GM19023 (cell line): ENCODE measurements at regions not wholly inside any gene's neighbourhood (a gene's known extent, or its start where the extent isn't known, plus 50 kb on each side); places are given as distances from the start of the nearest gene placed in this dataset.
"Not testable (repeated sequence)": the region's sequence is repeated elsewhere in the genome, so short reads cannot be mapped to it uniquely, and the experiment has no call there.

Experiments used
- ATAC-seq: cut with Tn5 transposase; IDR thresholded peaks from one replicate; pipeline ENCODE4 v1.9.1; 2021; ENCODE audit warnings: mild to moderate bottlenecking, moderate library complexity; ENCODE audit not compliant: unreplicated experiment

GRCh38 chr1:144516172-144516571 is 54.7 kb upstream of the NBPF15 start:
- not testable (repeated sequence) for ATAC-seq

- ATAC-seq = not testable (repeated sequence)
These were observed 55.4 kb upstream of the NBPF15 start for GRCh38 chr1:144516906-144517305.

GRCh38 chr1:144518439-144518838 is 57.0 kb upstream of the NBPF15 start:
- ATAC-seq = not testable (repeated sequence)

GRCh38 chr1:144519528-144520189 is 58.2 kb upstream of the NBPF15 start:
- ATAC-seq = not testable (repeated sequence)

- ATAC-seq = peak; percentile 91
These were observed 62.4 kb upstream of the NBPF15 start for GRCh38 chr1:144523661-144524407.

- ATAC-seq = not testable (repeated sequence)
These were observed 60.5 kb upstream of the PPIAL4F start for GRCh38 chr1:144532156-144532607.

- ATAC-seq = not testable (repeated sequence)
These were observed 59.2 kb upstream of the PPIAL4F start for GRCh38 chr1:144533480-144533879.

- ATAC-seq = not testable (repeated sequence)
These were observed 58.4 kb upstream of the PPIAL4F start for GRCh38 chr1:144534286-144534685.

- ATAC-seq = not testable (repeated sequence)
These were observed 56.0 kb upstream of the PPIAL4F start for GRCh38 chr1:144536677-144537076.

- not testable (repeated sequence) for ATAC-seq
These were observed 55.5 kb upstream of the PPIAL4F start for GRCh38 chr1:144537234-144537633.

GRCh38 chr1:144538736-144539135 is 54.0 kb upstream of the PPIAL4F start:
- not testable (repeated sequence) for ATAC-seq

GRCh38 chr1:144539191-144539960 is 53.3 kb upstream of the PPIAL4F start:
- ATAC-seq = not testable (repeated sequence)
